Esophagus squamous epithelium (tissue), 4 donors: ENCODE measurements at regions not wholly inside any gene's neighbourhood (a gene's known extent, or its start where the extent isn't known, plus 50 kb on each side); places are given as distances from the start of the nearest gene placed in this dataset.

Source experiments
- CTCF ChIP-seq, 6 experiments: fragments of 450-650 bp in 4 of 6; fragments of 200-600 bp in 2 of 6; sonication (generic) in 2 of 6; IDR thresholded peaks; one replicate each; pipeline ENCODE4 v1.5.1; 2016 to 2019; ENCODE audit warnings: antibody characterized with exemption in 6 of 6, mild to moderate bottlenecking in 4 of 6, moderate library complexity in 4 of 6
- POLR2A ChIP-seq, 4 donors: fragments of 450-650 bp; IDR thresholded peaks; one replicate each; pipeline ENCODE4 v1.6.1; 2017; ENCODE audit warnings: antibody characterized with exemption in 4 of 4, mild to moderate bottlenecking in 4 of 4, moderate library complexity in 3 of 4

- TF ChIP-seq CTCF (IDR thresholded peaks at IDR 0.05) (no peak), POLR2A (IDR thresholded peaks at IDR 0.05) (no peak)
Observed at GRCh38 chr17:36793976-36794375, 143.3 kb upstream of the LHX1 start.
